IPS-15b (cell line): ENCODE measurements at regions not wholly inside any gene's neighbourhood (a gene's known extent, or its start where the extent isn't known, plus 50 kb on each side); places are given as distances from the start of the nearest gene placed in this dataset.

ENCODE experiments used
- H3K27me3 ChIP-seq: one replicate; pipeline ENCODE4 v1.6.1; 2013; ENCODE audit warnings: low read length; ENCODE audit not compliant: control insufficient read depth, insufficient read depth
- H3K36me3 ChIP-seq: one replicate; pipeline ENCODE4 v1.6.1; 2013; ENCODE audit warnings: low read length; ENCODE audit not compliant: control insufficient read depth, insufficient read depth
- H3K4me1 ChIP-seq: one replicate; pipeline ENCODE4 v1.6.1; 2013; ENCODE audit warnings: mild to moderate bottlenecking, low read length; ENCODE audit not compliant: control insufficient read depth, insufficient read depth
- H3K4me3 ChIP-seq: one replicate; pipeline ENCODE4 v1.5.1; 2013; ENCODE audit warnings: low read depth, low read length
- H3K9ac ChIP-seq: one replicate; pipeline ENCODE4 v1.6.1; 2013; ENCODE audit warnings: low read depth, mild to moderate bottlenecking, low read length
- H3K9me3 ChIP-seq: one replicate; pipeline ENCODE4 v1.6.1; 2013; ENCODE audit warnings: mild to moderate bottlenecking, low read length; ENCODE audit not compliant: control insufficient read depth, insufficient read depth

GRCh38 chr6:109925075-109925474 is 53.0 kb upstream of the GPR6 start:
- H3K4me1 ChIP-seq = no peaks in the 10 kb centered on the region
- no peaks in the 10 kb centered on the region for H3K36me3 ChIP-seq
- no peaks in the 10 kb centered on the region for H3K27me3 ChIP-seq
- H3K4me3 ChIP-seq = no peak overlapping the region
- H3K9ac ChIP-seq = no peak overlapping the region
- no peaks in the 10 kb centered on the region for H3K9me3 ChIP-seq

- H3K27me3 ChIP-seq = no peaks in the 10 kb centered on the region
- no peaks in the 10 kb centered on the region for H3K9me3 ChIP-seq
- no peaks in the 10 kb centered on the region for H3K4me1 ChIP-seq
- H3K4me3 ChIP-seq = no peak overlapping the region
- no peak overlapping the region for H3K9ac ChIP-seq
- no peaks in the 10 kb centered on the region for H3K36me3 ChIP-seq
These were observed 51.1 kb upstream of the GPR6 start for GRCh38 chr6:109927052-109927451.
